ENCODE measurements at regions not wholly inside any gene's neighbourhood (a gene's known extent, or its start where the extent isn't known, plus 50 kb on each side); places are given as distances from the start of the nearest gene placed in this dataset.

DNA sequence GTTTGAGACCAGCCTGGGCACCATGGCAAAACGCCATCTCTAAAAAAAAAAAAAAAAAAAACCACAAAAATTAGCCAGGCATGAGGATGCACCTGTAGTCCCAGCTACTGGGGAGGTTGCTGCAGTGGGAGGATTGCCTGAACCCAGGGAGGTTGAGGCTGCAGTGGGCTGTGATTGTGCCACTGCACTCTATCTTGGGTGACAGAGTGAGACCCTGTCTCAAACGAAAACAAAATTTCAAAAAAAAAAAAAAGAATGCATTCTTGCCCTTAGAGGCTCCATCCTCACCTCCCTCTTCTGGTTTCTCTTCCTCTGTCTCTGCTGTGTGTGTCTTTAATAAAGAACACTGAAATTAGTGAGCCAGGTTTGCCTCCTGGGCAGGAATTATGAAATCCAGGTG, 107.8 kb downstream of the VCPKMT start:
- H3K9me3 ChIP-seq (ENCODE audit: control insufficient read depth in 4 of 4, insufficient read depth in 3 of 4, low read length in 3 of 4): no peaks in the 10 kb centered on the region
- TF ChIP-seq, protein P1, sequence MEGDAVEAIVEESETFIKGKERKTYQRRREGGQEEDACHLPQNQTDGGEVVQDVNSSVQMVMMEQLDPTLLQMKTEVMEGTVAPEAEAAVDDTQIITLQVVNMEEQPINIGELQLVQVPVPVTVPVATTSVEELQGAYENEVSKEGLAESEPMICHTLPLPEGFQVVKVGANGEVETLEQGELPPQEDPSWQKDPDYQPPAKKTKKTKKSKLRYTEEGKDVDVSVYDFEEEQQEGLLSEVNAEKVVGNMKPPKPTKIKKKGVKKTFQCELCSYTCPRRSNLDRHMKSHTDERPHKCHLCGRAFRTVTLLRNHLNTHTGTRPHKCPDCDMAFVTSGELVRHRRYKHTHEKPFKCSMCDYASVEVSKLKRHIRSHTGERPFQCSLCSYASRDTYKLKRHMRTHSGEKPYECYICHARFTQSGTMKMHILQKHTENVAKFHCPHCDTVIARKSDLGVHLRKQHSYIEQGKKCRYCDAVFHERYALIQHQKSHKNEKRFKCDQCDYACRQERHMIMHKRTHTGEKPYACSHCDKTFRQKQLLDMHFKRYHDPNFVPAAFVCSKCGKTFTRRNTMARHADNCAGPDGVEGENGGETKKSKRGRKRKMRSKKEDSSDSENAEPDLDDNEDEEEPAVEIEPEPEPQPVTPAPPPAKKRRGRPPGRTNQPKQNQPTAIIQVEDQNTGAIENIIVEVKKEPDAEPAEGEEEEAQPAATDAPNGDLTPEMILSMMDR (IDR thresholded peaks at IDR 0.05; ENCODE audit: control extremely low read depth, extremely low read depth): no peak
- no peaks in the 10 kb centered on the region for H3K27me3 ChIP-seq (ENCODE audit: control insufficient read depth in 3 of 3, insufficient read depth in 3 of 3, low read length in 2 of 3)
- H3K36me3 ChIP-seq (ENCODE audit: control insufficient read depth in 4 of 4, insufficient read depth in 4 of 4, low read length in 4 of 4): no peaks in the 10 kb centered on the region
- no peak for ATAC-seq (ENCODE audit: insufficient read depth, low FRiP score)
- H3K4me1 ChIP-seq (ENCODE audit: control insufficient read depth in 5 of 5, insufficient read depth in 5 of 5, low read length in 5 of 5): peaks cover 0 to 4% (median 0%) of the 10 kb centered on the region in 5 donors
- H3K9ac ChIP-seq (ENCODE audit: insufficient read depth in 1 of 2, low read length in 2 of 2): no peak overlapping the region
- no peak for DNase-seq
- no peak overlapping the region for H3K4me3 ChIP-seq
- H3K27ac ChIP-seq (ENCODE audit: low read depth in 1 of 2, low read length in 1 of 2): no peak overlapping the region
- 42 to 58% methylated on average over 2 of the region's 2 CpGs for WGBS, 2 donors

DNA sequence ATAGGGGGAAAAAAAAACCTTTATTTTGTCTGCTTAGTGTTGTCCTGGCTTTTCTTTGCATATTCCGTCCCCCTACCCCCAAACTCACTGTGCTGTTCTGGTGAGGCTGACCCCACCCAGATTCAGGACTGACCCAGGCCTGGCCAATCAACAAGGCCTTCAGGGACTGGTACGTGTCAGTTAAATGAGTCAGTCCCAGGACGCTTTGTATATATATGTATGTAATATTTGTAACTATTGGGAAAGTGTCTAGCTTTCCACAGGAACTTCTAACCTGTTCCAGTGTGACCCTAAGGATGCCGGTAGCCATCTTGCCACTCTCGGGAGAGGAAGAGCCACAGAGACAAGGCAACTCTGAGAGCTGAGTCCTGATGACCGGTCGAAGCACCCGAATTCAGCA, 107.4 kb downstream of the VCPKMT start:
- H3K36me3 ChIP-seq (ENCODE audit: control insufficient read depth in 4 of 4, insufficient read depth in 4 of 4, low read length in 4 of 4): no peaks in the 10 kb centered on the region
- no peak overlapping the region for H3K4me3 ChIP-seq
- no peak overlapping the region for H3K9ac ChIP-seq (ENCODE audit: insufficient read depth in 1 of 2, low read length in 2 of 2)
- DNase-seq (no peak), ATAC-seq (ENCODE audit: insufficient read depth, low FRiP score) (no peak)
- WGBS, 2 donors: 89 to 92% methylated on average over 8 of the region's 8 CpGs
- H3K27ac ChIP-seq (ENCODE audit: low read depth in 1 of 2, low read length in 1 of 2): no peak overlapping the region
- H3K4me1 ChIP-seq (ENCODE audit: control insufficient read depth in 5 of 5, insufficient read depth in 5 of 5, low read length in 5 of 5): peaks cover 0 to 1% (median 0%) of the 10 kb centered on the region in 5 donors
- H3K27me3 ChIP-seq (ENCODE audit: control insufficient read depth in 3 of 3, insufficient read depth in 3 of 3, low read length in 2 of 3): no peaks in the 10 kb centered on the region
- TF ChIP-seq, protein P1 (IDR thresholded peaks at IDR 0.05; ENCODE audit: control extremely low read depth, extremely low read depth): no peak
- H3K9me3 ChIP-seq (ENCODE audit: control insufficient read depth in 4 of 4, insufficient read depth in 3 of 4, low read length in 3 of 4): no peaks in the 10 kb centered on the region

GRCh38 chr14:50010752-50011151, 105.6 kb downstream of the VCPKMT start:
- Histone ChIP-seq H3K4me1 (ENCODE audit: control insufficient read depth in 5 of 5, insufficient read depth in 5 of 5, low read length in 5 of 5) (peaks cover 0 to 1% (median 0%) of the 10 kb centered on the region in 5 donors), H3K27me3 (ENCODE audit: control insufficient read depth in 3 of 3, insufficient read depth in 3 of 3, low read length in 2 of 3) (no peaks in the 10 kb centered on the region), H3K36me3 (ENCODE audit: control insufficient read depth in 4 of 4, insufficient read depth in 4 of 4, low read length in 4 of 4) (no peaks in the 10 kb centered on the region), H3K9ac (ENCODE audit: insufficient read depth in 1 of 2, low read length in 2 of 2) (no peak overlapping the region), H3K9me3 (ENCODE audit: control insufficient read depth in 4 of 4, insufficient read depth in 3 of 4, low read length in 3 of 4) (no peaks in the 10 kb centered on the region), H3K4me3 (no peak overlapping the region), H3K27ac (ENCODE audit: low read depth in 1 of 2, low read length in 1 of 2) (no peak overlapping the region)
- TF ChIP-seq, protein P1 (IDR thresholded peaks at IDR 0.05; ENCODE audit: control extremely low read depth, extremely low read depth): no peak
- 88% methylated on average over 7 of the region's 7 CpGs for WGBS, 2 donors
- no peak for DNase-seq
- no peak for ATAC-seq (ENCODE audit: insufficient read depth, low FRiP score)

DNA sequence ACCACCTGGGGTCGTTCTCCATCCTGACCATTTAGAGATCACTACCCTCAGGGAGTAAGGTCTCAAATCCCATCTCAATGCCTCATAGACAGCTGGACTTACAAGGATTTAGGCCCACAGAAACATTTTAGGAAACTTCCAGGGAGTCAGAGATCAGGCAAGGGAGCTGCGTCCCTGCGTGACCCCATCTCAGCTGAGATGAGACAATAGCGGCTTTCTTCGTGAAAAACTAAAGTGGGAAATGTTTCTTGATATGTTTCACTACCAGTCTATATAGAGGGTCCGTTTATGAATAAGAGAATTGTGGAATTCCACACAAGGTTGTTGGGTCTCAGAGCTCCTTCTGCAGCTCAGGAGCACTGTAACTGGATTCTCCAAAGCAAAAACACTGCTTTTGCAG, 105.1 kb downstream of the VCPKMT start:
- no peak for ATAC-seq (ENCODE audit: insufficient read depth, low FRiP score)
- Histone ChIP-seq H3K27ac (ENCODE audit: low read depth in 1 of 2, low read length in 1 of 2) (no peak overlapping the region), H3K4me1 (ENCODE audit: control insufficient read depth in 5 of 5, insufficient read depth in 5 of 5, low read length in 5 of 5) (peaks cover 0 to 1% (median 0%) of the 10 kb centered on the region in 5 donors), H3K9me3 (ENCODE audit: control insufficient read depth in 4 of 4, insufficient read depth in 3 of 4, low read length in 3 of 4) (no peaks in the 10 kb centered on the region), H3K27me3 (ENCODE audit: control insufficient read depth in 3 of 3, insufficient read depth in 3 of 3, low read length in 2 of 3) (no peaks in the 10 kb centered on the region), H3K4me3 (no peak overlapping the region), H3K9ac (ENCODE audit: insufficient read depth in 1 of 2, low read length in 2 of 2) (no peak overlapping the region), H3K36me3 (ENCODE audit: control insufficient read depth in 4 of 4, insufficient read depth in 4 of 4, low read length in 4 of 4) (no peaks in the 10 kb centered on the region)
- DNase-seq: no peak
- TF ChIP-seq, protein P1 (IDR thresholded peaks at IDR 0.05; ENCODE audit: control extremely low read depth, extremely low read depth): no peak
- whole genome bisulfite sequencing, 2 donors: 86 to 94% methylated on average over 6 of the region's 6 CpGs
